Caco-2 (cell line): ENCODE measurements at regions not wholly inside any gene's neighbourhood (a gene's known extent, or its start where the extent isn't known, plus 50 kb on each side); places are given as distances from the start of the nearest gene placed in this dataset.

Source experiments
- BruUV-seq: library from RNA; stranded (reverse); fragments of 400-500 nt; replicated peaks from 2 replicates; lab custom pipeline; 2021; lab: Mats Ljungman, UMichigan
- CTCF ChIA-PET: fragments of 300-600 bp; sonication (Branson Sonifier 250); formaldehyde crosslinking; loops from one replicate; lab custom pipeline; 2022; ENCODE audit warnings: antibody characterized with exemption; lab: Charles Lee
- POLR2A ChIA-PET: fragments of 300-600 bp; sonication (Branson Sonifier 250); formaldehyde crosslinking; loops from one replicate; lab custom pipeline; 2022; ENCODE audit warnings: antibody characterized with exemption; lab: Charles Lee
- DNase-seq, 2 experiments: peaks; one replicate each; pipeline versions ENCODE4 v3.0.0 to v3.0.0-alpha.2; 2020 to 2022
- H3K27me3 ChIP-seq: replicated peaks from 2 replicates; pipeline ENCODE4 v1.6.0; 2011; ENCODE audit warnings: low read length; ENCODE audit not compliant: control insufficient read depth, insufficient read depth
- H3K36me3 ChIP-seq: 2 replicates; pipeline ENCODE4 v1.5.1; 2011; ENCODE audit warnings: low read length; ENCODE audit not compliant: control insufficient read depth, insufficient read depth
- H3K4me1 ChIP-seq: fragments of 250-450 bp; sonication (Bioruptor Pico); 2 replicates; pipeline ENCODE4 v1.5.1; 2020; ENCODE audit warnings: mild to moderate bottlenecking
- H3K4me3 ChIP-seq: 2 replicates; pipeline ENCODE4 v1.5.1; 2011; ENCODE audit warnings: low read depth, mild to moderate bottlenecking, control low read depth, low read length
- H3K9me3 ChIP-seq: fragments of 250-450 bp; sonication (Bioruptor Pico); 2 replicates; pipeline ENCODE4 v1.5.1; 2020; ENCODE audit warnings: mild to moderate bottlenecking, moderate library complexity
- H3K27ac Mint-ChIP-seq: one replicate; pipeline ENCODE4 v1.8.0; 2022; ENCODE audit warnings: mixed read lengths; ENCODE audit not compliant: unreplicated experiment
- H3K27me3 Mint-ChIP-seq: one replicate; pipeline ENCODE4 v1.8.0; 2022; ENCODE audit warnings: mixed read lengths; ENCODE audit not compliant: insufficient read depth, unreplicated experiment
- H3K36me3 Mint-ChIP-seq: one replicate; pipeline ENCODE4 v1.8.0; 2022; ENCODE audit warnings: mild to moderate bottlenecking, mixed read lengths; ENCODE audit not compliant: insufficient read depth, unreplicated experiment
- H3K4me1 Mint-ChIP-seq: one replicate; pipeline ENCODE4 v1.8.0; 2022; ENCODE audit warnings: low read depth, mixed read lengths; ENCODE audit not compliant: unreplicated experiment
- H3K4me3 Mint-ChIP-seq: one replicate; pipeline ENCODE4 v1.8.0; 2022; ENCODE audit warnings: mild to moderate bottlenecking, moderate library complexity, mixed read lengths; ENCODE audit not compliant: unreplicated experiment
- H3K9me3 Mint-ChIP-seq: one replicate; pipeline ENCODE4 v1.8.0; 2022; ENCODE audit warnings: mixed read lengths; ENCODE audit not compliant: unreplicated experiment
- CTCF ChIP-seq, 2 experiments: fragments of 200-600 bp in 1 of 2; IDR thresholded peaks; 1 replicate in 1 of 2; 2 replicates in 1 of 2; pipeline versions ENCODE4 v1.5.1 to v1.8.0; 2011 to 2022; ENCODE audit warnings: antibody characterized with exemption in 1 of 2, control low read depth in 1 of 2, inconsistent platforms in 1 of 2, low read depth in 1 of 2, low read length in 1 of 2, mild to moderate bottlenecking in 1 of 2, moderate library complexity in 1 of 2; ENCODE audit not compliant: insufficient read depth in 1 of 2, severe bottlenecking in 1 of 2, unreplicated experiment in 1 of 2
- intact Hi-C: fragments of 100-400 bp; cut with micrococcal nuclease; formaldehyde crosslinking; loops from one replicate; pipeline ENCODE4 v1.10.0; 2022; ENCODE audit not compliant: unreplicated experiment

GRCh38 chr1:68332041-68332440 lies 99.7 kb upstream of the WLS start:
- H3K27me3 ChIP-seq = no peaks in the 10 kb centered on the region
- Mint-ChIP-seq H3K27ac (no peak overlapping the region), H3K36me3 (no peaks in the 10 kb centered on the region), H3K9me3 (no peaks in the 10 kb centered on the region), H3K4me1 (no peaks in the 10 kb centered on the region), H3K4me3 (no peak overlapping the region), H3K27me3 (peaks cover 4% of the 10 kb centered on the region)
- H3K9me3 ChIP-seq = no peaks in the 10 kb centered on the region
- no peak for TF ChIP-seq CTCF (IDR thresholded peaks at IDR 0.05; ENCODE audit: insufficient read depth in 1 of 2, low read depth in 1 of 2, low read length in 1 of 2, severe bottlenecking in 1 of 2, unreplicated experiment in 1 of 2)
- BruUV-seq = no TSS peak
- intact Hi-C loops = no loop called here
- H3K4me1 ChIP-seq = no peaks in the 10 kb centered on the region
- H3K4me3 ChIP-seq = no peak overlapping the region
- no peak for DNase-seq
- H3K36me3 ChIP-seq = no peaks in the 10 kb centered on the region
- ChIA-PET POLR2A (no interaction called here), CTCF (no interaction called here)

GRCh38 chr1:68331117-68331865 lies 99.0 kb upstream of the WLS start:
- DNase-seq = no peak
- Mint-ChIP-seq H3K9me3 (no peaks in the 10 kb centered on the region), H3K27ac (no peak overlapping the region), H3K4me1 (no peaks in the 10 kb centered on the region), H3K36me3 (no peaks in the 10 kb centered on the region), H3K4me3 (no peak overlapping the region), H3K27me3 (peaks cover 7% of the 10 kb centered on the region)
- Histone ChIP-seq H3K27me3 (no peaks in the 10 kb centered on the region), H3K4me3 (no peak overlapping the region), H3K9me3 (no peaks in the 10 kb centered on the region), H3K36me3 (no peaks in the 10 kb centered on the region), H3K4me1 (no peaks in the 10 kb centered on the region)
- POLR2A ChIA-PET = no interaction called here
- TF ChIP-seq CTCF (IDR thresholded peaks at IDR 0.05; ENCODE audit: insufficient read depth in 1 of 2, low read depth in 1 of 2, low read length in 1 of 2, severe bottlenecking in 1 of 2, unreplicated experiment in 1 of 2) = no peak
- BruUV-seq = no TSS peak
- intact Hi-C loops = no loop called here
- CTCF ChIA-PET = interaction anchor here (0.7 kb wide), 1 partner anchor 10 kb away, joined by 3 read pairs; no protein-coding TSS in a partner anchor

GRCh38 chr1:68330391-68330790 lies 98.1 kb upstream of the WLS start:
- H3K36me3 ChIP-seq = no peaks in the 10 kb centered on the region
- Mint-ChIP-seq H3K27ac (no peak overlapping the region), H3K4me1 (no peaks in the 10 kb centered on the region), H3K27me3 (peaks cover 8% of the 10 kb centered on the region), H3K9me3 (no peaks in the 10 kb centered on the region), H3K4me3 (no peak overlapping the region), H3K36me3 (no peaks in the 10 kb centered on the region)
- intact Hi-C loops = no loop called here
- ChIA-PET CTCF (interaction anchor here (0.7 kb wide), 1 partner anchor 9 kb away, joined by 3 read pairs; no protein-coding TSS in a partner anchor), POLR2A (no interaction called here)
- no peaks in the 10 kb centered on the region for H3K27me3 ChIP-seq
- no peak for TF ChIP-seq CTCF (IDR thresholded peaks at IDR 0.05; ENCODE audit: insufficient read depth in 1 of 2, low read depth in 1 of 2, low read length in 1 of 2, severe bottlenecking in 1 of 2, unreplicated experiment in 1 of 2)
- H3K4me3 ChIP-seq = no peak overlapping the region
- H3K9me3 ChIP-seq = no peaks in the 10 kb centered on the region
- no TSS peak for BruUV-seq
- H3K4me1 ChIP-seq = no peaks in the 10 kb centered on the region
- no peak for DNase-seq
